ENCODE measurements at regions not wholly inside any gene's neighbourhood (a gene's known extent, or its start where the extent isn't known, plus 50 kb on each side); places are given as distances from the start of the nearest gene placed in this dataset.

DNA sequence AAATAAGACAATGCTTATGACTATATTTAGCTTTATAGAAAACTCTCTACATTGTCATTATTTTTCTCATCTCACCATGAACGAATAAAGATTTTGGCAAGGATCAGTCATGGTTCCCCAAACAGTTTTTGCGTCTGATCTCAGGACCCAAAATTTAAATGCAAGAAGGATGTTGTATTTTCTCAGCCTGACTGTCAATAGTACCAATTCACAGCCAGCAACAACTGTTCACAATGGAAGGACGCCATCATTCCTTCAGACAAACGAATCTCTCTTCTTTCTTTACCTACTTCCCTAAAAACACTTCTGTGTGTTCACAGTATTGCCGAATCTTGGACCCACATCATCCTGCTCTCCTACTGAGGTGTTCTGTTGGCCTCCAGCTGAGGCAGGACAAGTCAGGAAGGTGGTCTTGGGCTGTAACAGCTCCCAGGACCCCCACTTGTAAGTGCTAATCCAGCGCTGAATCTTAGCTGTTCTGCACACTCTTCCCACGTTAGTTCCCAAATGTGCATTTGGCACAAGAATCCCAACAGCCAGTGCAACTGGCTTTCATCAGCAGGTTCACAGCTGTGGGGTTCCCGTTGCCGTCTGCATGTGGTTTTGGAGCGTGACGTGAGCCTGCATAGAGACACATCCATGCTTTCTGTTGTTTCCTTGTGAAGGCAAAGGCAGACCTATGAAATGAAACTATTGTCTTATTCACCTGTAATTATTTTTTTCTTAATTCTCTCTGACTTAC, 600.0 kb downstream of the QKI start:
- H3K36me3 Mint-ChIP-seq = no peaks in the 10 kb centered on the region
- no peaks in the 10 kb centered on the region for H3K4me1 Mint-ChIP-seq
- H3K9me3 Mint-ChIP-seq = no peaks in the 10 kb centered on the region
- H3K27ac Mint-ChIP-seq = no peak overlapping the region
- H3K4me3 Mint-ChIP-seq = no peak overlapping the region
- no peak for DNase-seq
- peaks cover 12% of the 10 kb centered on the region for H3K27me3 Mint-ChIP-seq

DNA sequence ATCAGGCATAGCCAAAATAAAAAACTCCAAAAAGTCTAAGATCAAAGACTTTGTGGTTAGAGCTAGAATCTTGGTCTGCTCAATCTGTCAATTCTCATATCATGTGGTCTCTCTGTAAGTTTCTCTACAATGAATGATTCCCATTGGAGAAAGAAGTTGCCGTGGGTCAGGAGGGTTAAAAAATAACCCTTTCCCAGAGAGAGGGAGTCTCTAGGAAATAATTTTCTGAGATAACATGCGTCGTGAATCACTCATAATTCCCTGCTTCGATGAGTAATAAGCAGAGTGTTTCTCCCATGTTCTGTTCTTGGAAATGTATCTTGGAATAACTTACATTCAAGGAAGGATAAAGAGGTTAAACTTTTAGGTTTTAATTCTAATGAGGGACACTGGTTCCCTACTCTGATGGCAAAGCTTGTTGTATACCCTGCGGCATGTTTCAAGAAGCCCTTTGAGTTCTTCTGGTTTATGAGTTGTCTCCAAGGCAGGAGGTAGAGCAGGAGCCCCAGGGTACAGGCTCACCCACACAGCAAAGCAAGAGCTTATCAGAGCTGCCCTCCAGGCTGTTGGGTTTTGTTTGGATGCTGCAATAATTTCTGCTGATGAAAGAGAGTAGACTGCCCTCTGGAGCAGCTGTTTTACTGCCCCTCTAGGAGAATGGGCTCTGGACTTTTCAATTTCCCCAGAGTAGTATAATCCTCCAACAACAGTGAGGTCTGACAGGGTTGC, 599.1 kb downstream of the QKI start:
- no peak overlapping the region for H3K4me3 Mint-ChIP-seq
- no peak overlapping the region for H3K27ac Mint-ChIP-seq
- no peaks in the 10 kb centered on the region for H3K4me1 Mint-ChIP-seq
- peaks cover 11% of the 10 kb centered on the region for H3K27me3 Mint-ChIP-seq
- no peak for DNase-seq
- H3K9me3 Mint-ChIP-seq = no peaks in the 10 kb centered on the region
- H3K36me3 Mint-ChIP-seq = no peaks in the 10 kb centered on the region

- Mint-ChIP-seq H3K4me3 (no peak overlapping the region), H3K36me3 (no peaks in the 10 kb centered on the region), H3K4me1 (no peaks in the 10 kb centered on the region), H3K27me3 (peaks cover 4% of the 10 kb centered on the region), H3K27ac (no peak overlapping the region), H3K9me3 (no peaks in the 10 kb centered on the region)
- DNase-seq = no peak
Measured at GRCh38 chr6:164011321-164011720, 596.8 kb downstream of the QKI start.

GRCh38 chr6:164010441-164011103, 596.1 kb downstream of the QKI start:
- H3K27me3 Mint-ChIP-seq = peaks cover 4% of the 10 kb centered on the region
- H3K4me3 Mint-ChIP-seq = no peak overlapping the region
- no peaks in the 10 kb centered on the region for H3K36me3 Mint-ChIP-seq
- H3K4me1 Mint-ChIP-seq = no peaks in the 10 kb centered on the region
- no peak overlapping the region for H3K27ac Mint-ChIP-seq
- H3K9me3 Mint-ChIP-seq = no peaks in the 10 kb centered on the region
- DNase-seq = no peak

DNA sequence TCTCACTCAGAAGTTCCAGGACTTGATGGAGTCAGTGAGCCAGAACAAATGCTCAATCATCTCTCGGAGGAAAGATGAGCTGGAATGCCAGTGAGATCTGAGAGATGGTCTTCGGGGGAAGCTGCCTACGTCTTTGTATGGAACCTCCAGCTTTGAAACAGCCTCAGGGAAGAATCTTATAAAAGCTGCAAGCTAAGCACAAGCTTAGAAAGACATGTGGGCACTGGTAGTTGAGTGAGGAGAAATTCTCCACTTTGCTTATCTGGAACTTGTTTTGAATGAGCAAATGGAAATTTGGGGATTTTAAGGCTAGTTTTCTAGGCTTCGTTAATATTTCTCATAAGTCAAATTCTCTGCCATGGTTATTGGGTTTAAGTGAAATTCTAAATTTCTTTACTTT, 594.4 kb downstream of the QKI start:
- Mint-ChIP-seq H3K4me3 (no peak overlapping the region), H3K27me3 (peaks cover 4% of the 10 kb centered on the region), H3K27ac (no peak overlapping the region), H3K9me3 (no peaks in the 10 kb centered on the region), H3K4me1 (no peaks in the 10 kb centered on the region), H3K36me3 (no peaks in the 10 kb centered on the region)
- DNase-seq = no peak

GRCh38 chr6:164007881-164008280, 593.4 kb downstream of the QKI start:
- DNase-seq = no peak
- H3K27me3 Mint-ChIP-seq = peaks cover 3% of the 10 kb centered on the region
- H3K27ac Mint-ChIP-seq = no peak overlapping the region
- no peaks in the 10 kb centered on the region for H3K4me1 Mint-ChIP-seq
- no peaks in the 10 kb centered on the region for H3K36me3 Mint-ChIP-seq
- no peaks in the 10 kb centered on the region for H3K9me3 Mint-ChIP-seq
- no peak overlapping the region for H3K4me3 Mint-ChIP-seq

GRCh38 chr6:164006459-164006858, 591.9 kb downstream of the QKI start:
- Mint-ChIP-seq H3K27me3 (peaks cover 10% of the 10 kb centered on the region), H3K4me1 (no peaks in the 10 kb centered on the region), H3K4me3 (no peak overlapping the region), H3K36me3 (no peaks in the 10 kb centered on the region), H3K27ac (no peak overlapping the region), H3K9me3 (no peaks in the 10 kb centered on the region)
- DNase-seq = no peak

- Mint-ChIP-seq H3K27me3 (peaks cover 13% of the 10 kb centered on the region), H3K27ac (no peak overlapping the region), H3K4me1 (no peaks in the 10 kb centered on the region), H3K36me3 (no peaks in the 10 kb centered on the region), H3K4me3 (no peak overlapping the region), H3K9me3 (no peaks in the 10 kb centered on the region)
- no peak for DNase-seq
Measured at GRCh38 chr6:164005004-164005711, 590.6 kb downstream of the QKI start.

DNA sequence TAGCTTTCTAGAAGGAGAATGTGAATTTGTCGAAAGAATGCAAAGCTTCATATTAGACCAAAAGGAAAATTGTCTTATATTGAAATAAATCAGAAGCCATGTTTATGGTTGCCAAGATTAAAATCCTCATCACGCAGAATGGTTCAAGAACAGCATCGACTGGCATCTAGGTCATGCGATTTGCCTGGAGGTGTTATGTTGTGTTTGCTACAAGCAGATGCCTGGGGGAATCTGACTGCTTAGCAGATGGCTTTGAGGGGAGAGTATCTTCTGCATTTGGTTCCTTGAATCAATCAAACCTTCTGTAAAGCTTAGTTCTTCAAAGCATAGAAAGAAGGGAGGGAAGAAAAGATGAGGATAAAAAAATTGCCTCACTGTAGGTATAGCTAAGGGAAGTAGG, 585.8 kb downstream of the QKI start:
- peaks cover 1% of the 10 kb centered on the region for H3K9me3 Mint-ChIP-seq
- no peaks in the 10 kb centered on the region for H3K4me1 Mint-ChIP-seq
- H3K4me3 Mint-ChIP-seq = no peak overlapping the region

DNA sequence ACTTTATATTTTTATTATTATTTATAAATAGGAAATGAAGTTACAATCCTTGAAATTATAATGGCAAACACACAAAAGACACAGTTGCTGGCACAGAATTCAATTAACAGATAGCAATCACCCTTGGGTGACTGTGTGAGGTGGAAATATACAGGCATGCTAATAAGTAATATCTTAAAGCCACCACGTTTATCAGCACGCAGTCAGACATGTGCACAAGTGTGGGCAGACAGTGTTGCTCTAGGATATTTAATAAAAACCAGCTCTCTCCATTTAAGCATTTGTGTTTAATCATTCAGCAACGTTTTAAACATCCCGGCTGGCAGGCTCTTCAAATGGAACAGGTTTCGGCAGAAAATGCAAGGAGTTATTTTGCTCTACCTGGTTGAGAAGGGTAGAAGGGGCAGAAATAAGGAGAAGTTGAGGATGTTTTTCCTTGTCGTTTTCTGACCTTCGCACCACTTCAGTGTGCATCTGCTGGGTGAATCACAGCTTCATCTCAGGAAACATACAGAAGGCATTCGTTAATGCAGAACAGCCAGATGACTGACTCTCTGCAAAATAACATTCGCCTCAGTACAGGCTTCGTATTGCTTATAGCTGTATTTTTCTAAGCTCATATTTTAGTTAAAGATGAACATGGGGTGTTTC, 585.1 kb downstream of the QKI start:
- H3K27me3 Mint-ChIP-seq = peaks cover 18% of the 10 kb centered on the region
- H3K9me3 Mint-ChIP-seq = peaks cover 1% of the 10 kb centered on the region
- no peak overlapping the region for H3K4me3 Mint-ChIP-seq
- H3K4me1 Mint-ChIP-seq = no peaks in the 10 kb centered on the region
- H3K27ac Mint-ChIP-seq = no peak overlapping the region
- no peak for DNase-seq
- H3K36me3 Mint-ChIP-seq = no peaks in the 10 kb centered on the region

More for the DNA sequence above, 585.8 kb downstream of the QKI start:
- no peaks in the 10 kb centered on the region for H3K36me3 Mint-ChIP-seq
- DNase-seq = no peak
- H3K27me3 Mint-ChIP-seq = peaks cover 18% of the 10 kb centered on the region
- no peak overlapping the region for H3K27ac Mint-ChIP-seq

DNA sequence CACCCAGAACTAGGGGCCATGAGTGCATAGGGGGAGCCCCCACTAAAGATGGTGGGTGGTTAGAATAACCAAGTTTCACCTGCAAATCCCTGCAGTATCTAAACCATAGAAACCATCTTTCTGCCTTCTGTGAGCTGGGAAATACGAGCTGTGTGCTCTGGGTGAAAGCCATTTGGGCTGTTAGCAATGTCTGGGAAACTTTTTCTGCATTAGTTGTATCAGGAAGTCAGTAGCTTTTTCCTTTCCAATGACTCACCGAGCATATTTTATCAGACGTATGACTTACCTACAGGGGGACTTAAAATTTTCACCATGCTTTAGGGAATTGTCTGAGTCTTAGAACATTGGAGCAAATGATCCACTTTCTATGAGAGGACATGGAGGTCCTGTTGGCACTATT, 584.0 kb downstream of the QKI start:
- Mint-ChIP-seq H3K27me3 (peaks cover 18% of the 10 kb centered on the region), H3K9me3 (peaks cover 1% of the 10 kb centered on the region), H3K4me3 (no peak overlapping the region), H3K27ac (no peak overlapping the region), H3K4me1 (no peaks in the 10 kb centered on the region), H3K36me3 (no peaks in the 10 kb centered on the region)
- DNase-seq = no peak

GRCh38 chr6:163996491-163996890, 582.0 kb downstream of the QKI start:
- Mint-ChIP-seq H3K36me3 (no peaks in the 10 kb centered on the region), H3K4me1 (no peaks in the 10 kb centered on the region), H3K4me3 (no peak overlapping the region), H3K27ac (no peak overlapping the region), H3K9me3 (peaks cover 1% of the 10 kb centered on the region), H3K27me3 (peaks cover 7% of the 10 kb centered on the region)
- no peak for DNase-seq

DNA sequence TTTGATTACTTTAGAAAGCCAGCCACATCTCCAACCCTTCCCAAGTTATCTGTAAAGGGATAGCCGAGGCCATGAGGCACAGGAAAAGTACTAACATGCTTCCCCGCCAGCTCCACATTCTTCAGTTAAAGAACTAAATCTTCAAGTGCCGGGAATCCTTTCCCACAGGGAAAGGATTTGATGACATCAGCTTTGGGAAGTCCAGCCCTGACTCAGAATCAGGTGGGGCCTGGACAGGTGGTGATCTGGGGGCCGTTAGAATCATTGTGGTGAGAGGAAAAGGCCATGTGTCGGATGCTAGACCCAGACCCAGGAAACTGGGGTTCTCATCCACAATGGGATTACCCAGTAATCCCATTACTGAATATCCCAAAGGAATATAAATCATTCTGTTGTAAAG, 580.0 kb downstream of the QKI start:
- Mint-ChIP-seq H3K27me3 (peaks cover 8% of the 10 kb centered on the region), H3K4me1 (no peaks in the 10 kb centered on the region)

GRCh38 chr6:163992701-163993100, 578.2 kb downstream of the QKI start:
- H3K9me3 Mint-ChIP-seq = peaks cover 1% of the 10 kb centered on the region
- no peak overlapping the region for H3K27ac Mint-ChIP-seq
- no peak overlapping the region for H3K4me3 Mint-ChIP-seq
- no peaks in the 10 kb centered on the region for H3K36me3 Mint-ChIP-seq
- DNase-seq = no peak
- H3K4me1 Mint-ChIP-seq = no peaks in the 10 kb centered on the region
- H3K27me3 Mint-ChIP-seq = peaks cover 8% of the 10 kb centered on the region

More for the DNA sequence above, 580.0 kb downstream of the QKI start:
- Mint-ChIP-seq H3K27ac (no peak overlapping the region), H3K36me3 (no peaks in the 10 kb centered on the region), H3K9me3 (peaks cover 1% of the 10 kb centered on the region), H3K4me3 (no peak overlapping the region)
- no peak for DNase-seq

GRCh38 chr6:163992056-163992455, 577.5 kb downstream of the QKI start:
- H3K4me1 Mint-ChIP-seq = no peaks in the 10 kb centered on the region
- no peak for DNase-seq

More at GRCh38 chr6:163992056-163992455, 577.5 kb downstream of the QKI start:
- Mint-ChIP-seq H3K36me3 (no peaks in the 10 kb centered on the region), H3K9me3 (no peaks in the 10 kb centered on the region), H3K27ac (no peak overlapping the region), H3K4me3 (no peak overlapping the region), H3K27me3 (peaks cover 7% of the 10 kb centered on the region)

Measured in activated naive CD8-positive, alpha-beta T cell treated with anti-CD3 and anti-CD28 coated beads for 36 hours (primary cell).